HG03378 (cell line): ENCODE measurements at regions not wholly inside any gene's neighbourhood (a gene's known extent, or its start where the extent isn't known, plus 50 kb on each side); places are given as distances from the start of the nearest gene placed in this dataset.

Experiments used
- ATAC-seq: cut with Tn5 transposase; IDR thresholded peaks from one replicate; pipeline ENCODE4 v1.9.1; 2021; ENCODE audit warnings: mild to moderate bottlenecking, moderate library complexity; ENCODE audit not compliant: unreplicated experiment

- ATAC-seq, result no peak
These were observed 577.2 kb upstream of the MIR17HG start for GRCh38 chr13:90770334-90770733.

GRCh38 chr13:90773681-90774080 is 573.8 kb upstream of the MIR17HG start:
- ATAC-seq, result no peak

GRCh38 chr13:90776051-90776748 is 571.3 kb upstream of the MIR17HG start:
- ATAC-seq, result no peak

GRCh38 chr13:90783273-90783672 is 564.2 kb upstream of the MIR17HG start:
- no peak for ATAC-seq

GRCh38 chr13:90787007-90787406 is 560.5 kb upstream of the MIR17HG start:
- ATAC-seq, result no peak

GRCh38 chr13:90792335-90792734 is 555.2 kb upstream of the MIR17HG start:
- no peak for ATAC-seq

- no peak for ATAC-seq
These were observed 554.1 kb upstream of the MIR17HG start for GRCh38 chr13:90793261-90793820.

- ATAC-seq, result no peak
These were observed 551.0 kb upstream of the MIR17HG start for GRCh38 chr13:90796474-90796873.

- ATAC-seq, result no peak
These were observed 550.2 kb upstream of the MIR17HG start for GRCh38 chr13:90797335-90797734.

- ATAC-seq, result no peak
These were observed 549.1 kb upstream of the MIR17HG start for GRCh38 chr13:90798381-90798780.

- no peak for ATAC-seq
These were observed 547.3 kb upstream of the MIR17HG start for GRCh38 chr13:90800082-90800746.

- no peak for ATAC-seq
These were observed 545.9 kb upstream of the MIR17HG start for GRCh38 chr13:90801621-90802020.

GRCh38 chr13:90803210-90803609 is 544.3 kb upstream of the MIR17HG start:
- no peak for ATAC-seq

- ATAC-seq, result no peak
These were observed 541.4 kb upstream of the MIR17HG start for GRCh38 chr13:90806016-90806615.

GRCh38 chr13:90806892-90807291 is 540.6 kb upstream of the MIR17HG start:
- no peak for ATAC-seq

GRCh38 chr13:90808838-90809237 is 538.6 kb upstream of the MIR17HG start:
- ATAC-seq, result no peak

GRCh38 chr13:90824032-90824431 is 523.5 kb upstream of the MIR17HG start:
- no peak for ATAC-seq

- no peak for ATAC-seq
These were observed 520.8 kb upstream of the MIR17HG start for GRCh38 chr13:90826688-90827087.

- no peak for ATAC-seq
These were observed 516.7 kb upstream of the MIR17HG start for GRCh38 chr13:90830782-90831181.

GRCh38 chr13:90833951-90834350 is 513.5 kb upstream of the MIR17HG start:
- ATAC-seq, result no peak

GRCh38 chr13:90834700-90835099 is 512.8 kb upstream of the MIR17HG start:
- ATAC-seq, result no peak

- no peak for ATAC-seq
These were observed 511.7 kb upstream of the MIR17HG start for GRCh38 chr13:90835826-90836225.
